Erythroblast (primary cell): ENCODE measurements at regions not wholly inside any gene's neighbourhood (a gene's known extent, or its start where the extent isn't known, plus 50 kb on each side); places are given as distances from the start of the nearest gene placed in this dataset.

Source experiments
- DNase-seq, 2 experiments: peaks; one replicate each; lab custom pipeline; 2025; lab: John Stamatoyannopoulos, UW
- GATA1 ChIP-seq: IDR thresholded peaks from 2 replicates; pipeline ENCODE4 v1.6.1; 2011; ENCODE audit warnings: low read depth, mild to moderate bottlenecking, control low read depth, low read length, moderate library complexity
- POLR2A ChIP-seq: IDR thresholded peaks from 2 replicates; pipeline ENCODE4 v1.6.1; 2011; ENCODE audit warnings: mild to moderate bottlenecking, low read length

DNA sequence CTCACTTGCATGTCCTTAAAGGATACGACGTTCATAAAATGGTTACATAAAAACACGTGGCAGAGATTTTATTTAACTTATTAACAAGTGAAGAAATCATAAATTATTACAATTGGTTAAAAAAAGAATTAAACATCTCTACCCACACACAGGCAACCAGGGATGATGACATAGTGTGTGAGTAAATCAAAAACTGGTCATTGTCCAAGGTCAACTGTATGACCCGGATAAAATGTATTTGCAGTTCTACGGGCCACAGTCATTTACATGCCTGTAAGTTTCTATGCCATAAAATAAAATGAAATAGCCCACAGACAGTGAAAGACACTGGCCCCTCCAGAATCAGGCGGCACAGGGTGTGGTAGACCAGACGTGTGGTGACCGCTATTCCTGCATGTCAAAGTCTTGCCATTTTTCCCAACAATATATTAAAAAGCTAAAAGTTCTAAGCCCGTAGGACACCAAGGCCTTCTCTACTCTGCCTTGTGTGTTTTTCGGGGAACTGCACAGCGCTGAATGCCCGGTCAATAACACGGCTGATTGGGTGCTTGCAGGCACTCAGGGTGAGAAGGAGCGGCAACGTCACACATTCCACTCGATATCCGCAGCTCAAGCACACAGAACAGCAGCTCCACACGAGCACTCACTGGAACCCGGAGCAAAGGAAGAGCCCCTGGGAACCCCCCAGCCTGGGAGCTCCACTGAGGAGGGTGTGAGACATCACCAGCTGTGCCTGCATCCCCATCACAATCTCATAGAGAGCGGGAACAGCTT, 143.3 kb upstream of the PPP2R2D start:
- TF ChIP-seq POLR2A (no peak), GATA1 (no peak)
- no peak for DNase-seq

DNA sequence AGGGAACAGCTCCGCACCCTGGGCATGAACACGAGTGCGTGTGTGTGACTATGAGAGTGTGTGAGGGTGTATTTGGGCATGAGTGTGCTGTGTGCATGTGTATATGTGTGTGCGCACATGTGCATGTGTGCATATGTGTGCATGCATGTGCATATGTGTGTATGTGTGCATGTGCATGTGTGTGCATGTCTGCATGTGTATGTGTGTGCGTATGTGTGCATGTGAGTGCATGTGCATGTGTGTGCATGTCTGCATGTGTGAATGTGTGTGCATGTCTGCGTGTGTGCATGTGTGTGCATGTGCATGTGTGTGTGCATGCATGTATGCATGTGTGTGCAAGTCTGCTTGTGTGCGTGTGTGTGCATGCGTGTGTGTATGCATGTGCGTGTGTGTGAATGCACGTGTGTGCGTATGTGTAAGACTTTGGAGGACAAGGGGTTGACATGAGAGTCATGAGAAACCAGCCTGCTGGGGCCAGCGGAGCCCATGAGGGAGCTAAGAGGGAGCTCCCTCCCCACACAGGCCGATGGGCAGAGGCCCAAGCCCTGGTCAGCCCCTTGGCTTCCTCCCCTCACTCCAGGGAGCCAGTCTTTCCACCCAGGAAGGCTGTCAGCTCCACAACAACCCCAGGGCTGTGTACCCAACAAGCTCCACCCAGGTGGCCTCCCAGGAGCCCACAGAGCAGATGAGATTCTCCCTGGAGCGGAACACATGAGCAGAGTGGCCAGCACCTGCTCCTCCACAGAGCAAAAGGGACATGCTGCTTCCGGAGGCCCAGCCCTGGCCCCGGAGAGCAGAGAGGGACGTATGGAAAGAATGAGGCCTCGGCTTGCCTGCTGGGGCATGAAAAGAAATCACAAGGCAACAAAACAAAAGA, 142.5 kb upstream of the PPP2R2D start:
- TF ChIP-seq GATA1 (no peak), POLR2A (no peak)
- DNase-seq = peak in 1 of 2 experiments; percentile 9

DNA sequence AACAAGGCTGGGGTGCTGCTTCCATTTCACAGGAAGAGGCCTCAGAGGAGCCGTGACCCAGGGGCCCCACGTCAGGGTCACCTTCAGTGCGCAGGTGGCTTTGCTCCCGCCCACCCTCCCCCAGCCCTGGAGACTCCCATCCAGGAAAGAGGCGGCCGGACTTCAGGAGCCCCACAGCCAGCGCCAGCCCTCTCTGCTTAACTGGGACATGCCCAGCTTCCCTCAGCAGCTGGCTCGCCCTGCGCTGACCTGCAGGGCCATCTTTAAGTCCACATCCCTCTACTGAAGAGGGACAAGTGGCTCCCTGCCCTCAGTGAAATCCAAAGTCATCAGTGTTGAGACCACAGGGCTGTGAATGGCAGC, 141.9 kb upstream of the PPP2R2D start:
- no peak for DNase-seq
- TF ChIP-seq GATA1 = no peak
- TF ChIP-seq POLR2A = no peak

DNA sequence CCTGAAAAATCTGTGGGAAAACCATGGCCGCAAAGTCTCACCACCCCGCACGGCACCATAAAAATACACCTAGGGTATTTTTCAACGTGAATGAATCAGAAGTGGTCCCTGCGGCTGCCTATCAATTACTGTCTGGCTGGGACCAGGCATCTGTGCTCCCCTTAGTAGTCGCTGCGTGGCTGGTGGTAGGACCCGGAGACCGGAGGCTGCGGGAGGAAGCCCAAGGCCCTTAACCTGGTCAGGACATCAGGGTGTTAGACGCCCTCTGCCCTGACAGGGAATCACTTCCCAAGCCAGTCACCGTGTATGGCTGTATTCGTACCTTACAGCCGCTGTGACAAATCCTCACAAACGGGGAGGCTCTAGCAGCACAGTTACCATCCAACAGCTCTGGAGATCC, 141.5 kb upstream of the PPP2R2D start:
- no peak for DNase-seq
- TF ChIP-seq GATA1 (no peak), POLR2A (no peak)

DNA sequence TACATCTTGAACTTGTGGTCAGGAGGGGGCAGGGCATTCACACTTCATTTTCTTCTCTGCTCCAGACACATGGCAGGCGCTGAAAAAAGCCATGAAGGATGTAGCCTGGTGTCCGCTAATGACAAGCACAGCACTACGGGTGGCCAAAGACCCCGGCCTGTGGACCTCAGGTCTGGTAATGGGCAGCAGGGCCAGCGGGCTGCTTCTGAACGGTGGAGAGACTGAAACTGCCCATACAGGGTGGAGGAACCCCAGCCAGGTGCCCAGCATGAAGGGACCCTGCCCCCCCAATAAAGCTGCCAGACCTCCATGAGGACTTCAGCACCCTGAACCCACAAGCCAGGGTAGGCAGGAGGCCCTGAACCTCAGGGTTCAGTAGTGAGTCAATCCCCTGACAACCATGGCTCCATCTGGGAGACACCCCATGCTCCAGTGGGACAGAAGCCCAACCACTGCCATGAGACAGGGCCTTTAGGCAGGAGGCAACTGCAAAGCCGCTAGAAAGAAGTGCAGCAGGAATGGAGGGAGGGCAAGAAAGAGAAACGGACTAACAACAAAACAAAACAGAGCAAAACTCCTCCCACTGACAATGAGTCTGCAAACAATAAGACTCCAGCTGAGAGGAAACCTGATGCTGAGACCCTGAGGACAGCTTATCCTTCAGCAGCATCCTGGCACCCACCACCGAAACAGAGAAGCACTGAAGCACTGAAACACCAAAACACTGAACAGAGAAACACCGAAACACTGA, 140.2 kb upstream of the PPP2R2D start:
- DNase-seq = no peak
- TF ChIP-seq GATA1 = no peak
- TF ChIP-seq POLR2A = no peak

DNA sequence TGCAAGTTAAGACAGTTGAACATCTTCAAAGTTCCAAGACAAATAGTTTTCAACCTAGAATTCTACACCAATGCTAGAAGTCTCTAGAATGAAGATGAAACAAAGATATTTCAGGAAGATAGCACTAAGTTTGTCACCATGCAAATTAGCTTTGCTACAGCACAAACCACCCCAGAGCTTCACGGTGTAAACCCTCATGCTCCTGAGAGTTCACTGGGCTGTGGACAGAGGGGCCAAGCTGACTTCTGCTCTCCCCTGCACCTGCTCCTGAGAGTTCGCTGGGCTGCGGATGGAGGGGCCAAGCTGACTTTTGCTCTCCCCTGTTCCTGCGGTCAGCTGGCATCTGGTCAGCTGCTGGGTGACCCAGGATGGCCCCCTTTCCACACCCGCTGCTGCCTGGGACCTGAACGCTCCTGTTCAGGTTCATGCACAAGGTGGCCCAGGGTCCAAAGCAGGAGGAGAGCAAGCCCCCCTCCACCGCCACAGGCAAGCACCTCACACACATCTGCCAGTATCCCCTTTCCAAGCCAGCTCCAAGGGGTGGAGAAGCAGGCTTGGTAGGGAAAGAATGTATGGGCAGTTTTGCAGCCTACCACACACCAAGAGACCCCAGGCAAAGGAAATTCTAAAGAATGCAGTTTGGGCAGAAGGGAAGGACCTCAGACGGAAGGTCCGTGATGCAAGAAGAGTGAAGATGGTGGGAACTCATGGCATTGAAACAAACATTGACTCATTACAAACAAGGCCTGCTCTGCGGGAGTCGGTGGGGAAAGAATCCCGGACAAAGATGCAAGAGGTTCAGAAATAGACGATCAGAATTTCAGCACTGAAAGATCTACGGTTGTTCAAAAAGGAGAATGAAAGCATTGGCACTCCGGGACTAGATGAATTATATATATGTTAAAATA, 137.8 kb upstream of the PPP2R2D start:
- DNase-seq = no peak

DNA sequence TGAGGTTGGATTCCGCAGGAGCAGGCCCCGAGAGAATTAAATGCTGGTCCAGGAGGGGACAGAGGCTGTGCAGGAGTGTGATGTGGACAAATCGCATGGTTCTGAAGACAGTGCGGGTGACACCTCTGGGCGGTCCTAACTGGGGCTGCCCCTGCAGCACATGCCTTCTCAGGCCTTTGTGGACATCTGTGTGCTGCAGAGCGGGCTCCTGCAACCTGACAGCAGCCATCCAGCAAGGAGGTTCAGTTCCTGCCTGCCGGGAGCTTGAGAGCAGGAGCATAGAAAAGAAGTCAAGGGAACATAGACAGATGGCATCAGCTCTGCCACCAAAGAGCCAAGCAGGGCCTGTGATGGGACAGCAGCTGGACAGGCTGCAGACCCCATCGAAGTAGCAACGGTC, 135.9 kb upstream of the PPP2R2D start:
- DNase-seq = no peak
- TF ChIP-seq GATA1 (no peak), POLR2A (no peak)

More for the DNA sequence above, 137.8 kb upstream of the PPP2R2D start:
- TF ChIP-seq POLR2A (no peak), GATA1 (no peak)

DNA sequence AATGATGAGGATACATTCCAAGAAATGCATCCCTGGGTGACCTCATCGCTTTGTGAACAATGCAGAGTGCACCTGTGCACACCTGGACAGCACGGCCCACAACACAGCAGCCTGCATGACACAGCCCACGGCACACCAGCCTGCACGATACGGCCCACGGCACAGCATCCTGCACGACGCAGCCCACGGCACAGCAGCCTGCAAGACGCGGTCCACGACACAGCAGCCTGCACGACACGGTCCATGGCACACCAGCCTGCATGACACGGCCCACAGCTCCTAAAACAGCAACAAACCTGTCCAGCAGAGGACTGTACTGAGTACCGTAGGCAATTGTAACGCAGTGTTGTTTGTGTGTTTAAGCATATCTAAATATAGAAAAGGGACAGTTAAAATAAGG, 134.7 kb upstream of the PPP2R2D start:
- no peak for TF ChIP-seq GATA1
- no peak for TF ChIP-seq POLR2A
- DNase-seq = no peak

DNA sequence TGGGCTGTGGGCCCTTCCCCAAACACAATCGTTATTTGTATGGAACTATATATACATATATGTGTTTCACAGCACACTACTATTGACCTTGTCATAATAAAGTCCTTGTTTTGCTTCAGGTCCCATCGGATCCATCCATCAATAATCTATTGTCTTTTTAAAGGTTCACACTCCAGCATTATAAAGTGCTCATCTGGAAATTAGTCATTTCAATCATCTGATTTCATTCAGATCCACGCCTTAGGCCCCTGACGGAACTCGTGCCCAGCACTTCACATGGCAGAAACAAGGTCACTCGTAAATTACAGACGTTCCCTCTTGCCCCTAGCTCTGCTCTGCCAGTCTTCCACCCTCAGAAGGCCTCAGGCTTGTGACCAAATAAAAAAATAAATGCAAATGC, 133.1 kb upstream of the PPP2R2D start:
- no peak for TF ChIP-seq GATA1
- DNase-seq = no peak

DNA sequence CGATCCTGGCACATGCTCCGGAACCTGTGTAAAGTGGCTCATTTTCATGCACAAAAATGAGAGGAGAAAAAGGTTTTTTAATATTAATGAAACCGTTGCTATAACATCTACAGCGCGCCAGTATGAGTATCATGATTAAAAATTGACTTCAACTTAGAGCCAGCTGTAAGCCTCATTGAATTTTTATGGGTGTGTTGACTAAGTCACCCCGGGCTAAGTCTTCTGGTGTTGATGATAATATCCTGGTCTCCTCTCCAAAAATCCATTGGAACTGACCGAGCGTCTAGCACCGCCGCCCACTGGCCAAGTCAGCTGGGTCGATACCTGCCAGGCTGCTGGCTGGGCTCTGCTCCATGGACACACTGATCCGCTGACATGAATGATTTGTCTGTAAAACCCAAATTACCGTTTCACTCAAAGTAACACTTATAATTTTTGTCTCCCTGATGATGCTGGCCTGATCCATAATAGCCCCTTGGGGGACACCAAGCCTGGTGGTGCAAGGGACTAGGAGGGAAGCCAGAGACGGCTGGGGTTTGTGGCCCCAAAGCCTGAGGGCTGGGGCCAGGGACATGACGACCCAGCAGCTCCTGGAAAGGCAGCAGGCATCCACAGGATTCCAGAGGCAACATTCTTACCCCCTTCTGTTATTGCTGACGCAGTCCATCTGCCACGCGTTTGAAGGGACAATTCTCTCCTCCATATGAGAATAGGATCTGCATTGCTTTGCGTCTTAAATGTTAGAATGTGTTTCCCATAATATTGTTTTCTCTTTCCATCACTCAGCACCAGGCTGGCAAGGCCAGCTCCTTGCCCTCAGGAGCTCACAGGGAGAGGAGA, 131.0 kb upstream of the PPP2R2D start:
- no peak for TF ChIP-seq POLR2A
- TF ChIP-seq GATA1 = no peak
- no peak for DNase-seq

DNA sequence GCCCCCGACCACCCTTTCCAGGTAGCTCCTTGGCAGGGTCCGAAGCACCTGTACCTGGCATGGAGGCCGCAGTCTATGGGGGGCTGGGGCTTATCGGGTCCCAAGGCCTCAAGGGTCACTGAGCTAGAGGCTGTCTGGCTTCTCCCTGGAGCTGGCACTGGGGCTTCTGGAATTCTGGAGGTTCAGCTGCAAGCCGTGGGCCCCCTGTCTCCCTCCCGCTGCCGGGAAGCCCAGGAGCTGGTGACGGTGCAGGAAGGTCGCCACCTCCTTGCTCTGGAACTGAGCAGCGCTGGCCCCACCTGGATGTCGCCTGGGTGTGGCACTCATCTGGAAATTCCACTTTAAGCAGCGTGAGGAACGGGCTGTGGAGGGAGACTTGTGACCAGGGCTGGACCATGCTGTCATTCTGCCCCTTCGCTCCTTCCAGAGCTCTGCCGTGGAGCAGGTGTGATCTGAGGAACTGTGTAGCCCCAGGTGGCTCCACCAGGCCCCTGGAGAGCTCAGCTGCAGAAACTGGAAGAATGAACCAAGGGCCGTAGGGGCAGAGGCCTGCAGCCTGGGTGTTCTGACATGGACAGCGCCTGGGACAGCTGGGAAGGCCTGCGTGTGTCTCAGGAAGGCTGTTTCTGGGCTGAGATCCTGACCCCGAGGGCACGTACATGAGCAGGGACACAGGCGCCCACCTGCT, 129.7 kb upstream of the PPP2R2D start:
- no peak for DNase-seq
- TF ChIP-seq POLR2A (no peak), GATA1 (no peak)
